AG04449 (cell line): ENCODE measurements at regions not wholly inside any gene's neighbourhood (a gene's known extent, or its start where the extent isn't known, plus 50 kb on each side); places are given as distances from the start of the nearest gene placed in this dataset.

Experiments
- CTCF ChIA-PET: fragments of 350-600 bp; formaldehyde crosslinking; extraction: SDS; loops from one replicate; lab custom pipeline; 2021; ENCODE audit warnings: antibody characterized with exemption; lab: Yijun Ruan, JAX
- POLR2A ChIA-PET: fragments of 400-600, 350-600 bp; formaldehyde crosslinking; extraction: SDS; loops from one replicate; lab custom pipeline; 2020; ENCODE audit warnings: antibody characterized with exemption, inconsistent platforms; lab: Yijun Ruan, JAX
- DNase-seq: peaks from one replicate; pipeline ENCODE4 v3.0.0-alpha.2; 2010; ENCODE audit warnings: low read depth, low spot score
- H3K4me3 ChIP-seq: 2 replicates; pipeline ENCODE4 v1.5.1; 2011; ENCODE audit warnings: low read depth, mild to moderate bottlenecking, control low read depth, low read length
- CTCF ChIP-seq: IDR thresholded peaks from one replicate; pipeline ENCODE4 v1.5.1; 2011; ENCODE audit warnings: mild to moderate bottlenecking, moderate library complexity, low read length, control low read depth, inconsistent platforms; ENCODE audit not compliant: insufficient read depth; ENCODE audit errors: missing control alignments

- H3K4me3 ChIP-seq, result no peak overlapping the region
- ChIA-PET POLR2A (interaction anchor here (0.6 kb wide), 1 partner anchor 270 kb away, joined by 3 read pairs; no protein-coding TSS in a partner anchor), CTCF (interaction anchor here (1.0 kb wide), 1 partner anchor 434 kb away, joined by 3 read pairs; no protein-coding TSS in a partner anchor)
- no peak for DNase-seq
- no peak for TF ChIP-seq CTCF
These were observed 230.0 kb downstream of the ADAMTS9 start for GRCh38 chr3:64457811-64458210.

- no peak for TF ChIP-seq CTCF
- CTCF ChIA-PET, result interaction anchor here (1.1 kb wide), 1 partner anchor 10 kb away, joined by 3 read pairs; no protein-coding TSS in a partner anchor
- DNase-seq, result no peak
- POLR2A ChIA-PET, result no interaction called here
- H3K4me3 ChIP-seq, result no peak overlapping the region
These were observed 231.1 kb downstream of the ADAMTS9 start for GRCh38 chr3:64456674-64457073.

GRCh38 chr3:64455351-64455750 lies 230.1 kb upstream of the PRICKLE2 start:
- no peak overlapping the region for H3K4me3 ChIP-seq
- ChIA-PET CTCF (interaction anchor here (0.9 kb wide), 1 partner anchor 432 kb away, joined by 3 read pairs; no protein-coding TSS in a partner anchor), POLR2A (interaction anchor here (1.5 kb wide), 1 partner anchor 8 kb away, joined by 3 read pairs; no protein-coding TSS in a partner anchor)
- no peak for TF ChIP-seq CTCF
- no peak for DNase-seq

GRCh38 chr3:64454768-64455167 lies 229.5 kb upstream of the PRICKLE2 start:
- no peak for DNase-seq
- CTCF ChIA-PET, result interaction anchor here (0.9 to 1.0 kb wide), 2 partner anchors 9 to 432 kb away, joined by 3 to 4 read pairs; no protein-coding TSS in a partner anchor

GRCh38 chr3:64454179-64454578 lies 228.9 kb upstream of the PRICKLE2 start:
- DNase-seq, result no peak
- H3K4me3 ChIP-seq, result no peak overlapping the region
- TF ChIP-seq CTCF, result no peak
- CTCF ChIA-PET, result interaction anchor here (1.0 kb wide), 1 partner anchor 10 kb away, joined by 4 read pairs; no protein-coding TSS in a partner anchor
- POLR2A ChIA-PET, result interaction anchor here (1.5 kb wide), 1 partner anchor 9 kb away, joined by 3 read pairs; no protein-coding TSS in a partner anchor

More at GRCh38 chr3:64454768-64455167, 229.5 kb upstream of the PRICKLE2 start:
- POLR2A ChIA-PET, result interaction anchor here (0.7 to 1.5 kb wide), 2 partner anchors 8 to 10 kb away, joined by 3 read pairs; no protein-coding TSS in a partner anchor
- H3K4me3 ChIP-seq, result no peak overlapping the region
- TF ChIP-seq CTCF, result no peak

- no peak overlapping the region for H3K4me3 ChIP-seq
- DNase-seq, result no peak
- CTCF ChIA-PET, result interaction anchor here (1.0 to 1.4 kb wide), 4 partner anchors 12 to 421 kb away, joined by 3 to 6 read pairs (median 4); no protein-coding TSS in a partner anchor
- TF ChIP-seq CTCF, result no peak
- POLR2A ChIA-PET, result no interaction called here
These were observed 226.2 kb upstream of the PRICKLE2 start for GRCh38 chr3:64451283-64452012.
